GM23248 (cell line): ENCODE measurements at regions not wholly inside any gene's neighbourhood (a gene's known extent, or its start where the extent isn't known, plus 50 kb on each side); places are given as distances from the start of the nearest gene placed in this dataset.

ENCODE experiments used
- EZH2 ChIP-seq: fragments of 200-600 bp; sonication (generic); IDR thresholded peaks from 2 replicates; pipeline ENCODE4 v1.6.1; 2018; ENCODE audit warnings: antibody characterized with exemption, mild to moderate bottlenecking; ENCODE audit not compliant: insufficient read depth, poor library complexity, severe bottlenecking
- EZH2phosphoT487 ChIP-seq: fragments of 200-600 bp; sonication (generic); IDR thresholded peaks from 2 replicates; pipeline ENCODE4 v1.6.1; 2018; ENCODE audit warnings: antibody characterized with exemption, moderate library complexity, mild to moderate bottlenecking, low read depth; ENCODE audit not compliant: insufficient read depth

DNA sequence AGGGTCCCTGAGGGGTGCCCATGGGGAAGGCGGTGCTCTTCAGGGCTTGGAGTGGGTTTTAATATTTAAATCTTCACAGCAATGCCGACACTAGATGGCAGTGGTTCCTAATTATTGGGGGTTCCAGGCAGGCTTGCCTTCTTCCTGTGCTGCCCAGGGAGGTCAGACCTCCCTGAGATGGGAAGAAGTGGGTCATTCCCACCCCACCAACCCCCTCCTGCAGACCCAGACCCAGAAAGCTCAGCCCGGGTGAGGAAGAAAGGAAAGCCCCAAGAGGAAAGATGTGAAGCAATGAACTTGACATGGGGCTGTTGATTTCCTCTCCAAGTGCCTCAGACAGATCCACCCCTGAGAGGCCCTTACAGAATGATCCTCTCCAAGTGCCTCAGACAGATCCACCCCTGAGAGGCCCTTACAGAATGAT lies 85.1 kb upstream of the LANCL2 start:
- no peak for TF ChIP-seq EZH2
- no peak for TF ChIP-seq EZH2phosphoT487
